GM21515 (cell line): ENCODE measurements at regions not wholly inside any gene's neighbourhood (a gene's known extent, or its start where the extent isn't known, plus 50 kb on each side); places are given as distances from the start of the nearest gene placed in this dataset.

ENCODE experiments used
- ATAC-seq: cut with Tn5 transposase; IDR thresholded peaks from one replicate; pipeline ENCODE4 v1.9.1; 2021; ENCODE audit not compliant: unreplicated experiment

- ATAC-seq, result no peak
Measured at GRCh38 chr3:22208844-22209243, 457.8 kb upstream of the ZNF385D start.

- no peak for ATAC-seq
Measured at GRCh38 chr3:22209578-22209977, 458.6 kb upstream of the ZNF385D start.

- ATAC-seq, result no peak
Measured at GRCh38 chr3:22210693-22211092, 459.7 kb upstream of the ZNF385D start.

- no peak for ATAC-seq
Measured at GRCh38 chr3:22216601-22217000, 465.6 kb upstream of the ZNF385D start.

- no peak for ATAC-seq
Measured at GRCh38 chr3:22225161-22225560, 474.2 kb upstream of the ZNF385D start.

- no peak for ATAC-seq
Measured at GRCh38 chr3:22228705-22229104, 477.7 kb upstream of the ZNF385D start.

- ATAC-seq, result no peak
Measured at GRCh38 chr3:22231061-22231460, 480.1 kb upstream of the ZNF385D start.

GRCh38 chr3:22236490-22237270 lies 485.7 kb upstream of the ZNF385D start:
- ATAC-seq, result peak; percentile 60

GRCh38 chr3:22239011-22239410 lies 488.0 kb upstream of the ZNF385D start:
- ATAC-seq, result no peak

GRCh38 chr3:22241110-22241509 lies 490.1 kb upstream of the ZNF385D start:
- no peak for ATAC-seq

GRCh38 chr3:22244761-22245521 lies 493.9 kb upstream of the ZNF385D start:
- ATAC-seq, result no peak

- no peak for ATAC-seq
Measured at GRCh38 chr3:22245811-22246583, 495.0 kb upstream of the ZNF385D start.

GRCh38 chr3:22249658-22250057 lies 498.6 kb upstream of the ZNF385D start:
- no peak for ATAC-seq

GRCh38 chr3:22257252-22257651 lies 506.2 kb upstream of the ZNF385D start:
- no peak for ATAC-seq

GRCh38 chr3:22262386-22262785 lies 511.4 kb upstream of the ZNF385D start:
- no peak for ATAC-seq

- ATAC-seq, result no peak
Measured at GRCh38 chr3:22263042-22263441, 512.0 kb upstream of the ZNF385D start.

GRCh38 chr3:22265403-22265802 lies 514.4 kb upstream of the ZNF385D start:
- no peak for ATAC-seq

- no peak for ATAC-seq
Measured at GRCh38 chr3:22269831-22270230, 518.8 kb upstream of the ZNF385D start.

GRCh38 chr3:22276351-22276750 lies 525.3 kb upstream of the ZNF385D start:
- ATAC-seq, result no peak

- no peak for ATAC-seq
Measured at GRCh38 chr3:22284559-22284958, 533.5 kb upstream of the ZNF385D start.

GRCh38 chr3:22288756-22289155 lies 537.7 kb upstream of the ZNF385D start:
- ATAC-seq, result no peak

- ATAC-seq, result no peak
Measured at GRCh38 chr3:22292681-22293080, 541.7 kb upstream of the ZNF385D start.
